KMS-11 (cell line): ENCODE measurements at regions not wholly inside any gene's neighbourhood (a gene's known extent, or its start where the extent isn't known, plus 50 kb on each side); places are given as distances from the start of the nearest gene placed in this dataset.

ENCODE experiments used
- H2AFZ ChIP-seq: fragments of 200-600 bp; sonication (generic); 2 replicates; pipeline ENCODE4 v1.6.1; 2016; ENCODE audit warnings: antibody characterized with exemption, mixed run types, low read depth
- H3K27ac ChIP-seq: fragments of 200-600 bp; sonication (generic); 2 replicates; pipeline ENCODE4 v1.6.1; 2016; ENCODE audit warnings: mild to moderate bottlenecking, mixed run types
- H3K27me3 ChIP-seq: fragments of 200-600 bp; sonication (generic); 2 replicates; pipeline ENCODE4 v1.6.1; 2017; ENCODE audit warnings: mild to moderate bottlenecking, low read depth, mixed run types, moderate library complexity; ENCODE audit not compliant: insufficient read depth
- H3K36me3 ChIP-seq: fragments of 200-600 bp; sonication (generic); 2 replicates; pipeline ENCODE4 v1.6.1; 2017; ENCODE audit warnings: mild to moderate bottlenecking, mixed run types; ENCODE audit not compliant: insufficient read depth
- H3K4me1 ChIP-seq: fragments of 200-600 bp; sonication (generic); 2 replicates; pipeline ENCODE4 v1.6.1; 2016; ENCODE audit warnings: mild to moderate bottlenecking, low read depth, mixed run types; ENCODE audit not compliant: poor library complexity, severe bottlenecking
- H3K4me2 ChIP-seq: fragments of 200-600 bp; sonication (generic); 2 replicates; pipeline ENCODE4 v1.7.0; 2016; ENCODE audit warnings: mild to moderate bottlenecking, mixed run types
- H3K4me3 ChIP-seq: fragments of 200-600 bp; sonication (generic); IDR thresholded peaks from 2 replicates; pipeline ENCODE4 v1.6.1; 2017; ENCODE audit warnings: low read depth, low read length, mixed read lengths; ENCODE audit not compliant: insufficient read depth
- H3K79me2 ChIP-seq: fragments of 200-600 bp; sonication (generic); 2 replicates; pipeline ENCODE4 v1.6.1; 2016; ENCODE audit warnings: low read depth, mixed run types; ENCODE audit not compliant: insufficient read depth
- H3K9ac ChIP-seq: fragments of 200-600 bp; sonication (generic); 2 replicates; pipeline ENCODE4 v1.6.1; 2016; ENCODE audit warnings: mild to moderate bottlenecking, mixed run types
- H4K20me1 ChIP-seq: fragments of 200-600 bp; sonication (generic); 2 replicates; pipeline ENCODE4 v1.6.1; 2016; ENCODE audit warnings: mild to moderate bottlenecking, mixed run types; ENCODE audit not compliant: insufficient read depth
- TF ChIP-seq, protein P1 (sequence below): fragments of 200-600 bp; sonication (generic); conservative IDR thresholded peaks from 2 replicates; pipeline ENCODE4 v1.6.1; 2017; ENCODE audit warnings: low read depth, mild to moderate bottlenecking, antibody characterized with exemption, low read length, moderate library complexity, mixed read lengths

DNA sequence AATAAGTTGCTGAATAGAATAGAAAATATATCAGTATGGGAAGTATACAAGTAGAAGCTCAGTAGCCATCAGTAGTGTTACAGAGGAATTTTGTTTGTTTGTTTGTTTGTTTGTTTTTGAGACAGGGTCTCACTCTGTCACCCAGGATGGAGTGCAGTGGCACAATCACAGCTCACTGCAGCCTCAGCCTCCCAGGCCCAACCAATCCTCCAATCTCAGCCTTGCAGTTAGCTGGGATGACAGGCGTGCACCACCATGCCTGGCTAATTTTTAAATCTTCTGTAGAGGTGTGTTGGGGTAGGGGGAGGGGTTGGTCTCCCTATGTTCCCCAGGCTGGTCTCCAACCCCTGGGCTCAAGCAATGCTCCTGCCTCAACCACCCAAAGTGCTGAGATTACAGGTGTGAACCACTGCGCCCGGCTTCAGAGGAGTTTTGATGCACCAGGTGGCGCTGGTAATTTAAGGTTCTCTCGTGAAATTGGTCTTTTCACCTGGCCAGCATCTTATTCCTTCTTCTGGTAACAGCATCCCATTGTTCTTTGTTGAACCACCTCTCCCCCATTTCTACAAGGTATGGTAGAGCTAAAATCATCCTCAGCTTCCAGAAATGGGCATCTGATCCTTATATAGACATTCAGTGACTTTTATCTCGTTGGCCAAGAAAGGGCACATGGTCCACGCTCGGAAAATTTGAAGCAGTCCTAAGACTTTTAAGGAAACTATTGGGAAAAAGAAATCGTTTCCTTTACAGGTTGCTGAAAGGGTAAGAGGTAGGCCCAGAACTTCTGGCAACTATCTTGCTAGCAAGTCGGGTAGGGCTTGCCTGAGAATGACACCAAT, 157.1 kb downstream of the ARRDC3 start:
- no peak overlapping the region for H3K4me3 ChIP-seq
- no peaks in the 10 kb centered on the region for H4K20me1 ChIP-seq
- H3K27me3 ChIP-seq: no peaks in the 10 kb centered on the region
- no peak overlapping the region for H3K9ac ChIP-seq
- no peaks in the 10 kb centered on the region for H3K36me3 ChIP-seq
- no peak overlapping the region for H3K4me2 ChIP-seq
- H3K4me1 ChIP-seq: peaks cover 24% of the 10 kb centered on the region
- TF ChIP-seq, protein P1, sequence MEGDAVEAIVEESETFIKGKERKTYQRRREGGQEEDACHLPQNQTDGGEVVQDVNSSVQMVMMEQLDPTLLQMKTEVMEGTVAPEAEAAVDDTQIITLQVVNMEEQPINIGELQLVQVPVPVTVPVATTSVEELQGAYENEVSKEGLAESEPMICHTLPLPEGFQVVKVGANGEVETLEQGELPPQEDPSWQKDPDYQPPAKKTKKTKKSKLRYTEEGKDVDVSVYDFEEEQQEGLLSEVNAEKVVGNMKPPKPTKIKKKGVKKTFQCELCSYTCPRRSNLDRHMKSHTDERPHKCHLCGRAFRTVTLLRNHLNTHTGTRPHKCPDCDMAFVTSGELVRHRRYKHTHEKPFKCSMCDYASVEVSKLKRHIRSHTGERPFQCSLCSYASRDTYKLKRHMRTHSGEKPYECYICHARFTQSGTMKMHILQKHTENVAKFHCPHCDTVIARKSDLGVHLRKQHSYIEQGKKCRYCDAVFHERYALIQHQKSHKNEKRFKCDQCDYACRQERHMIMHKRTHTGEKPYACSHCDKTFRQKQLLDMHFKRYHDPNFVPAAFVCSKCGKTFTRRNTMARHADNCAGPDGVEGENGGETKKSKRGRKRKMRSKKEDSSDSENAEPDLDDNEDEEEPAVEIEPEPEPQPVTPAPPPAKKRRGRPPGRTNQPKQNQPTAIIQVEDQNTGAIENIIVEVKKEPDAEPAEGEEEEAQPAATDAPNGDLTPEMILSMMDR: peak; percentile 76
- no peak overlapping the region for H3K27ac ChIP-seq
- no peak overlapping the region for H2AFZ ChIP-seq
- H3K79me2 ChIP-seq: no peaks in the 10 kb centered on the region

DNA sequence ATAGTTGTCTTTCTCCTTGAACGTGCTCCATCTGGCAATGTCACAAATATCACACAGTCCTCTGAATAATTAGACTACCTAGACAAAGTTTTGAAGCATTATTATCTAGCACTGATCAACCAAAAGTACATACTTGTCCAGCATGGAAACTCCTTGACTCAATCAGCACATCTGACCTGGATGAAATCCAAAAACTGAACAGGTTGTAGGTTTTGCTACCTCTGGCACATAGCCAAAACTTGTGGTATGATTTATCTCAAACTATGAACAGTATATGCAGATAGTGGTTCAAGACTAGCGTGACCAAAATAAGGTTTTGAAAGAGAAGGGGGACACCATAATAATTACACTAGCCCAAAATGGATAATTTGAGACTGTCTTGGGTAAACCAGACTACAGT, 158.1 kb downstream of the ARRDC3 start:
- no peak overlapping the region for H3K27ac ChIP-seq
- no peaks in the 10 kb centered on the region for H3K79me2 ChIP-seq
- no peak overlapping the region for H3K9ac ChIP-seq
- no peaks in the 10 kb centered on the region for H3K36me3 ChIP-seq
- H3K4me1 ChIP-seq: peaks cover 24% of the 10 kb centered on the region
- no peak overlapping the region for H2AFZ ChIP-seq
- no peak overlapping the region for H3K4me3 ChIP-seq
- no peaks in the 10 kb centered on the region for H3K27me3 ChIP-seq
- TF ChIP-seq, protein P1: no peak
- H3K4me2 ChIP-seq: no peak overlapping the region
- H4K20me1 ChIP-seq: no peaks in the 10 kb centered on the region

DNA sequence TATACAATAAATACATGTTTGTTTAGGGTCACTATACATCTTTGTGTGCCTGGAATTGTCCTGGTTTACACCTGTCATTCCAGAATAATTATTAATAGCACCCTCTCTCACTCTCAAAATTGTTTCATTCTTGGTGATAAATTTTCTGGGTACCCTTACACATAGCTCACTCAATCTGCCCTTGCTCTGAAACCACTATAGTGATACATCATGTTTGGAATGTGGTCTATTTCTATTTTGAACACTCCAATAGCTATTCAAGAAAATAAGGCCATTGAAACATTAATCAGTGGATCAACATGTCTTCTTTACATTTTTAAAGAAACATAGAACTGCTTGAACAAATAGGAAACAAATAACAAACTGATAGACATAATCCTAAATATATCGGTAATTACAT, 158.7 kb downstream of the ARRDC3 start:
- no peak overlapping the region for H2AFZ ChIP-seq
- TF ChIP-seq, protein P1: no peak
- H4K20me1 ChIP-seq: no peaks in the 10 kb centered on the region
- H3K27ac ChIP-seq: no peak overlapping the region
- H3K27me3 ChIP-seq: no peaks in the 10 kb centered on the region
- H3K4me1 ChIP-seq: peaks cover 24% of the 10 kb centered on the region
- H3K4me2 ChIP-seq: no peak overlapping the region
- H3K79me2 ChIP-seq: no peaks in the 10 kb centered on the region
- H3K4me3 ChIP-seq: no peak overlapping the region
- no peak overlapping the region for H3K9ac ChIP-seq
- no peaks in the 10 kb centered on the region for H3K36me3 ChIP-seq

DNA sequence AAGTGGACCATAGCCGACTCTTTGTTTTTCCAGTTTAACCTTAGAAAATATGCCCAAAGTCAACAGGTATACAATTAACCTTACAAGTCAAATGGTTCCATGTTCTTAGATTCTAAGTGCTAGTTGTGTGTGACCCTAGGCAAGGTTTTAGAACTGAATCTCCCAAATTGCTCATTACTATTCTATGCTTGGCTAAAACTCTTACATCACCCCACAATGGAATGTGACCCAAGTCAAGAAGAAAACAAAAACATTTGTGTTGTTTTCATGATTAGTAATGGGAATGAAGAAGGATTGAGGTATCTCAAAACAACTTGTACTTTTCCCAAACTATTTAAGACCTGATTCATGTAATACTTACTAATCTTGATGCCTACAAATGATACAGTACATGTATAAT, 159.2 kb downstream of the ARRDC3 start:
- H3K4me2 ChIP-seq: no peak overlapping the region
- no peak overlapping the region for H3K27ac ChIP-seq
- H3K4me1 ChIP-seq: peaks cover 24% of the 10 kb centered on the region
- TF ChIP-seq, protein P1: no peak
- no peaks in the 10 kb centered on the region for H3K36me3 ChIP-seq
- no peak overlapping the region for H3K9ac ChIP-seq
- no peaks in the 10 kb centered on the region for H3K79me2 ChIP-seq
- H3K27me3 ChIP-seq: no peaks in the 10 kb centered on the region
- no peak overlapping the region for H2AFZ ChIP-seq
- no peak overlapping the region for H3K4me3 ChIP-seq
- H4K20me1 ChIP-seq: no peaks in the 10 kb centered on the region
